ENCODE measurements at regions not wholly inside any gene's neighbourhood (a gene's known extent, or its start where the extent isn't known, plus 50 kb on each side); places are given as distances from the start of the nearest gene placed in this dataset.

GRCh38 chrX:85517994-85518718 is 138.7 kb upstream of the POF1B start:
- no peak for DNase-seq

GRCh38 chrX:85516131-85516530 is 136.7 kb upstream of the POF1B start:
- no peaks in the 10 kb centered on the region for H3K27me3 ChIP-seq
- no peak for DNase-seq
- no peak overlapping the region for H3K27ac ChIP-seq
- intact Hi-C loops (cut with DNase I), result no loop called here
- H3K4me3 ChIP-seq, result no peak overlapping the region
- no peak for ATAC-seq
- no peaks in the 10 kb centered on the region for H3K36me3 ChIP-seq
- H3K9me3 ChIP-seq, result no peaks in the 10 kb centered on the region
- H3K4me1 ChIP-seq, result no peaks in the 10 kb centered on the region
- no peak for TF ChIP-seq CTCF (IDR thresholded peaks at IDR 0.05)

More at GRCh38 chrX:85517994-85518718, 138.7 kb upstream of the POF1B start:
- Histone ChIP-seq H3K36me3 (no peaks in the 10 kb centered on the region), H3K9me3 (no peaks in the 10 kb centered on the region), H3K27me3 (no peaks in the 10 kb centered on the region), H3K4me3 (no peak overlapping the region), H3K4me1 (no peaks in the 10 kb centered on the region), H3K27ac (no peak overlapping the region)
- TF ChIP-seq CTCF (IDR thresholded peaks at IDR 0.05), result no peak
- intact Hi-C loops (cut with DNase I), result no loop called here
- ATAC-seq, result no peak

- DNase-seq, result no peak
- ATAC-seq, result no peak
- Histone ChIP-seq H3K27ac (no peak overlapping the region), H3K4me3 (no peak overlapping the region), H3K27me3 (no peaks in the 10 kb centered on the region), H3K36me3 (no peaks in the 10 kb centered on the region), H3K4me1 (no peaks in the 10 kb centered on the region), H3K9me3 (no peaks in the 10 kb centered on the region)
- intact Hi-C loops (cut with DNase I), result no loop called here
- no peak for TF ChIP-seq CTCF (IDR thresholded peaks at IDR 0.05)
Measured at GRCh38 chrX:85506871-85507270, 127.4 kb upstream of the POF1B start.

GRCh38 chrX:85505801-85506200 is 126.3 kb upstream of the POF1B start:
- intact Hi-C loops (cut with DNase I), result no loop called here
- ATAC-seq, result no peak
- no peak for DNase-seq
- no peaks in the 10 kb centered on the region for H3K9me3 ChIP-seq
- no peaks in the 10 kb centered on the region for H3K27me3 ChIP-seq
- TF ChIP-seq CTCF (IDR thresholded peaks at IDR 0.05), result no peak
- no peak overlapping the region for H3K4me3 ChIP-seq
- no peaks in the 10 kb centered on the region for H3K4me1 ChIP-seq
- H3K36me3 ChIP-seq, result no peaks in the 10 kb centered on the region
- no peak overlapping the region for H3K27ac ChIP-seq

GRCh38 chrX:85504381-85504780 is 124.9 kb upstream of the POF1B start:
- H3K4me3 ChIP-seq, result no peak overlapping the region
- no peaks in the 10 kb centered on the region for H3K36me3 ChIP-seq
- TF ChIP-seq CTCF (IDR thresholded peaks at IDR 0.05), result no peak
- no peak for DNase-seq
- H3K27ac ChIP-seq, result no peak overlapping the region
- H3K27me3 ChIP-seq, result no peaks in the 10 kb centered on the region
- H3K9me3 ChIP-seq, result no peaks in the 10 kb centered on the region
- ATAC-seq, result no peak
- H3K4me1 ChIP-seq, result no peaks in the 10 kb centered on the region
- intact Hi-C loops (cut with DNase I), result no loop called here

Data from upper lobe of right lung (tissue), 1 donor.